Caki2 (cell line): ENCODE measurements at regions not wholly inside any gene's neighbourhood (a gene's known extent, or its start where the extent isn't known, plus 50 kb on each side); places are given as distances from the start of the nearest gene placed in this dataset.
"Not testable (repeated sequence)": the region's sequence is repeated elsewhere in the genome, so short reads cannot be mapped to it uniquely, and the experiment has no call there.

Experiments used
- DNase-seq: peaks from one replicate; pipeline ENCODE4 v3.0.0-alpha.2; 2015; ENCODE audit warnings: low read depth
- in situ Hi-C: cut with HindIII; loops from 2 replicates; pipeline ENCODE4 v1.10.0; 2016; ENCODE audit warnings: low sequenced_read_pairs, low pct_unique_long_range_greater_than_20kb, mixed read lengths

GRCh38 chr10:111303887-111304286 is 227.1 kb downstream of the ADRA2A start:
- in situ Hi-C loops: no loop called here
- DNase-seq: no peak

- in situ Hi-C loops: no loop called here
- DNase-seq: peak; percentile 38
These were observed 239.9 kb downstream of the ADRA2A start for GRCh38 chr10:111316722-111317212.

GRCh38 chr10:111319866-111320265 is 243.0 kb downstream of the ADRA2A start:
- in situ Hi-C loops: no loop called here
- DNase-seq: no peak

GRCh38 chr10:111323389-111323966 is 246.6 kb downstream of the ADRA2A start:
- no peak for DNase-seq
- in situ Hi-C loops: no loop called here

- DNase-seq, in situ Hi-C loops: not testable (repeated sequence)
These were observed 255.3 kb downstream of the ADRA2A start for GRCh38 chr10:111332174-111332573.

GRCh38 chr10:111335826-111336225 is 259.0 kb downstream of the ADRA2A start:
- no peak for DNase-seq
- in situ Hi-C loops: no loop called here

- in situ Hi-C loops: no loop called here
These were observed 261.2 kb downstream of the ADRA2A start for GRCh38 chr10:111338035-111338434.

GRCh38 chr10:111338805-111339204 is 262.0 kb downstream of the ADRA2A start:
- in situ Hi-C loops: no loop called here
- no peak for DNase-seq

More at GRCh38 chr10:111338035-111338434, 261.2 kb downstream of the ADRA2A start:
- no peak for DNase-seq

- in situ Hi-C loops: no loop called here
- no peak for DNase-seq
These were observed 268.0 kb downstream of the ADRA2A start for GRCh38 chr10:111344804-111345203.

- in situ Hi-C loops: no loop called here
- DNase-seq: no peak
These were observed 270.7 kb downstream of the ADRA2A start for GRCh38 chr10:111347386-111348013.

GRCh38 chr10:111348076-111348475 is 271.2 kb downstream of the ADRA2A start:
- DNase-seq: no peak
- in situ Hi-C loops: no loop called here

- no peak for DNase-seq
- in situ Hi-C loops: no loop called here
These were observed 278.0 kb downstream of the ADRA2A start for GRCh38 chr10:111354859-111355258.

GRCh38 chr10:111356571-111356970 is 279.7 kb downstream of the ADRA2A start:
- in situ Hi-C loops: no loop called here
- DNase-seq: no peak

- in situ Hi-C loops: no loop called here
These were observed 281.0 kb downstream of the ADRA2A start for GRCh38 chr10:111357859-111358258.

GRCh38 chr10:111360260-111360925 is 283.6 kb downstream of the ADRA2A start:
- in situ Hi-C loops: no loop called here
- DNase-seq: peak; percentile 29

More at GRCh38 chr10:111357859-111358258, 281.0 kb downstream of the ADRA2A start:
- DNase-seq: no peak

- no peak for DNase-seq
- in situ Hi-C loops: no loop called here
These were observed 290.7 kb downstream of the ADRA2A start for GRCh38 chr10:111367531-111367930.

- no peak for DNase-seq
- in situ Hi-C loops: no loop called here
These were observed 293.3 kb downstream of the ADRA2A start for GRCh38 chr10:111370101-111370500.

GRCh38 chr10:111373696-111374095 is 296.9 kb downstream of the ADRA2A start:
- DNase-seq: no peak
- in situ Hi-C loops: no loop called here

- no peak for DNase-seq
- in situ Hi-C loops: no loop called here
These were observed 302.8 kb downstream of the ADRA2A start for GRCh38 chr10:111379534-111380187.
